IPS DF 6.9 (cell line): ENCODE measurements at regions not wholly inside any gene's neighbourhood (a gene's known extent, or its start where the extent isn't known, plus 50 kb on each side); places are given as distances from the start of the nearest gene placed in this dataset.
"Not testable (repeated sequence)": the region's sequence is repeated elsewhere in the genome, so short reads cannot be mapped to it uniquely, and the experiment has no call there.

Experiments
- DNase-seq: peaks from one replicate; pipeline ENCODE4 v3.0.0-alpha.2; 2013; ENCODE audit warnings: low read depth, low spot score
- H3K27ac ChIP-seq: one replicate; pipeline ENCODE4 v1.5.1; 2013; ENCODE audit warnings: low read length, control low read depth
- H3K27me3 ChIP-seq: 2 replicates; pipeline ENCODE4 v1.6.1; 2013; ENCODE audit warnings: mild to moderate bottlenecking, low read length; ENCODE audit not compliant: control insufficient read depth, insufficient read depth
- H3K36me3 ChIP-seq: 2 replicates; pipeline ENCODE4 v1.6.1; 2013; ENCODE audit warnings: low read length; ENCODE audit not compliant: control insufficient read depth, insufficient read depth
- H3K4me1 ChIP-seq: 2 replicates; pipeline ENCODE4 v1.6.1; 2013; ENCODE audit warnings: low read length; ENCODE audit not compliant: control insufficient read depth, insufficient read depth
- H3K4me3 ChIP-seq: 2 replicates; pipeline ENCODE4 v1.5.1; 2013; ENCODE audit warnings: mild to moderate bottlenecking, low read length
- H3K9me3 ChIP-seq: 2 replicates; pipeline ENCODE4 v1.6.1; 2013; ENCODE audit warnings: low read length, inconsistent platforms; ENCODE audit not compliant: control insufficient read depth, insufficient read depth
- WGBS: extraction: QIAGEN DNeasy Blood & Tissue Kit; methylation state at CpG from one replicate; pipeline ENCODE4 v1.1.7; 2013; ENCODE audit warnings: mixed read lengths, missing lambda C conversion rate; ENCODE audit not compliant: insufficient read length, insufficient coverage; 5-methylcytosine and 5-hydroxymethylcytosine counted together

DNA sequence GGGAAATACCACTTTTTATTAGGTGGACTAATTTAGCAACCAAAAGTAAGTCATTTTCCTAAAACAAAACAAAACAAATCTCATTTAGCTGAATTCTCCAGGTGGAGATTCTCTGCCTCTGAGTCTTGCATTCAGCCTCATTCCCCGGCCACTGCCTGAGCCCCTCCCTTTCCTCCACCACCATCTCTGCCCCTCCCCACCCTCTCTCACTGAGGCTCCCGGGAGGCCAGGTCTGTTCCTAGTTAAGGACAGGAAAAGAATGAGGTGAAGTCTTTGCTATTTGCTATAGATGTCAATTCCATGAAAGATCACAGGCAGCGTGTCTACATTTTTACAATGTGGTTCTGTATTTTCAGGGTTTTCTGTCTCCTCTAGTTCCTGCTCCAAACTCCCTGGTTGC, 83.0 kb upstream of the SOX11 start:
- H3K4me1 ChIP-seq, result no peaks in the 10 kb centered on the region
- H3K9me3 ChIP-seq, result no peaks in the 10 kb centered on the region
- no peak for DNase-seq
- H3K4me3 ChIP-seq, result no peak overlapping the region
- no peak overlapping the region for H3K27ac ChIP-seq
- no CpG with 5 or more reads among the region's 3 CpGs for WGBS
- H3K36me3 ChIP-seq, result no peaks in the 10 kb centered on the region
- no peaks in the 10 kb centered on the region for H3K27me3 ChIP-seq

- DNase-seq, result no peak
- Histone ChIP-seq H3K27me3 (no peaks in the 10 kb centered on the region), H3K9me3 (no peaks in the 10 kb centered on the region), H3K36me3 (no peaks in the 10 kb centered on the region), H3K4me1 (no peaks in the 10 kb centered on the region), H3K4me3 (no peak overlapping the region), H3K27ac (no peak overlapping the region)
- WGBS, result no CpG with 5 or more reads among the region's 3 CpGs
Measured at GRCh38 chr2:5612666-5613065, 79.5 kb upstream of the SOX11 start.

DNA sequence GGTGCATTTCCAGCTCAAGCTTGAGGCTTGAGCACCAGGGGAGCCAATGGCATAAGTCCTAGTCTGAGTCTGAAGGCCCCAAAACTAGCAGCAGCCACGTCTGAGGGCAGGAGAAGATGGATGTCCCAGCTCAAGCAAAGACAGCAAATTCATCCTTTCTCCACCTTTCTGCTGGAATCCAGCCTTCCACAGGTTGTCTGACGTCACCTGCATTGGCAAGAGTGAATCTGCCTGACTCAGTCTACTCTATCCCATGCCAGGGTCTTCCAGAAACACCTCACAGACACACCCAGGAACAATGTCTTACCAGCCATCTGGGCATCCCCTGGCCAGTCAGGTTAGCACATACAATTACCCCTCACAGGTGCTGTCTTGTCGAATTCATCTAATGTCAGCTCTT, 76.2 kb upstream of the SOX11 start:
- DNase-seq, result no peak
- Histone ChIP-seq H3K27ac (no peak overlapping the region), H3K4me1 (no peaks in the 10 kb centered on the region), H3K27me3 (no peaks in the 10 kb centered on the region), H3K9me3 (no peaks in the 10 kb centered on the region), H3K4me3 (no peak overlapping the region), H3K36me3 (no peaks in the 10 kb centered on the region)
- WGBS, result no CpG with 5 or more reads among the region's 3 CpGs

- DNase-seq, result no peak
- no peaks in the 10 kb centered on the region for H3K36me3 ChIP-seq
- no peak overlapping the region for H3K27ac ChIP-seq
- H3K27me3 ChIP-seq, result no peaks in the 10 kb centered on the region
- H3K4me3 ChIP-seq, result no peak overlapping the region
- H3K4me1 ChIP-seq, result no peaks in the 10 kb centered on the region
- no peaks in the 10 kb centered on the region for H3K9me3 ChIP-seq
- WGBS, result no CpG with 5 or more reads among the region's 8 CpGs
Measured at GRCh38 chr2:5617358-5617757, 74.8 kb upstream of the SOX11 start.

GRCh38 chr2:5617796-5618195, 74.4 kb upstream of the SOX11 start:
- Histone ChIP-seq H3K36me3 (no peaks in the 10 kb centered on the region), H3K4me3 (no peak overlapping the region), H3K4me1 (no peaks in the 10 kb centered on the region), H3K9me3 (no peaks in the 10 kb centered on the region), H3K27me3 (no peaks in the 10 kb centered on the region), H3K27ac (no peak overlapping the region)
- WGBS, result no CpG with 5 or more reads among the region's 2 CpGs
- no peak for DNase-seq

DNA sequence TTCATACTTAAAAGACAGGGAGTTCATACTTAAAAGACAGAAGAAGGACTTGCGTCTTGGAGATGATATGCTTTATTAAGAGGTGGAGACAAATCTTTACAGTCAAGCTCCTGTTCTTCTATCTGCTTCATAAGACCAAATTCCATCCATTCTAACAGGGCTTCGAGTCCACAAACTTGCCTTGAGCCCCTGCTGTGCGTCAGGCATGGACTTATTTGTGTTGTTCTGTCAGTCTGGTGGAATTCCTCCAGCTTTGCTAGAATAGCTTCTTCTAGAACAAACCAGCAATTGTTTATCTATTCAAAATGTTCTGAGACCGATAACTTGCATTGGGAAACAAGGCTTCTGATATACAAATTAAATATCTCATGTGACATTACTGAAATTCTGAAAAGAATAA, 73.9 kb upstream of the SOX11 start:
- no peaks in the 10 kb centered on the region for H3K4me1 ChIP-seq
- no peaks in the 10 kb centered on the region for H3K9me3 ChIP-seq
- H3K27ac ChIP-seq, result no peak overlapping the region
- no CpG with 5 or more reads among the region's 4 CpGs for WGBS
- H3K4me3 ChIP-seq, result no peak overlapping the region
- H3K27me3 ChIP-seq, result no peaks in the 10 kb centered on the region
- no peak for DNase-seq
- H3K36me3 ChIP-seq, result no peaks in the 10 kb centered on the region

DNA sequence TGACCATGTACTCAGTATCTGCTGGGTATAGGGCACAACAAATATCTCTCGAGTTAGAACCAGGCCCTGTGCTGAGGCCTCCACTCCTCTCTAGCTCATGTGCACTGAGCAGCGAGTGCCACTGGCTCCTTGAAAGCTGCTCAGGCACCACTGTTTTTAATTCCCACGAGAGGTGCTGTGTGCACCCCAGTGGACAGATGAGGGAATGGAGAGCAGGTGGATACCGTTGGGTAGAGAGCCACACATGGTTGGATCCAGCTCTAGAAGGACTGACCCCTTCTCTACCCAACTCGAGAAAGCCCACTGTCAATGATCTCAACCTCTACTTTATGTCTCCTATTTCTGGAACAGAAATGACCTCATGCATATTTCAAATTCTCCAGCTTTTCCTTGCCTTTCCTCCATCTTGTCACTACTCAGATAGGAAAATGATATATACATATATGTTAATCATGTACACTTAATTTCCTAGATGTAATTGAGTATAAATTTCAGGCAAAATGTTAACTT, 66.6 kb upstream of the SOX11 start:
- H3K27ac ChIP-seq, H3K4me1 ChIP-seq, H3K9me3 ChIP-seq, H3K36me3 ChIP-seq, DNase-seq, H3K27me3 ChIP-seq, H3K4me3 ChIP-seq: not testable (repeated sequence)
- no CpG with 5 or more reads among the region's 5 CpGs for WGBS

- H3K27me3 ChIP-seq, H3K4me3 ChIP-seq, H3K4me1 ChIP-seq, H3K27ac ChIP-seq, DNase-seq, H3K9me3 ChIP-seq, H3K36me3 ChIP-seq: not testable (repeated sequence)
- no CpG with 5 or more reads among the region's 6 CpGs for WGBS
Measured at GRCh38 chr2:5628484-5628883, 63.7 kb upstream of the SOX11 start.

DNA sequence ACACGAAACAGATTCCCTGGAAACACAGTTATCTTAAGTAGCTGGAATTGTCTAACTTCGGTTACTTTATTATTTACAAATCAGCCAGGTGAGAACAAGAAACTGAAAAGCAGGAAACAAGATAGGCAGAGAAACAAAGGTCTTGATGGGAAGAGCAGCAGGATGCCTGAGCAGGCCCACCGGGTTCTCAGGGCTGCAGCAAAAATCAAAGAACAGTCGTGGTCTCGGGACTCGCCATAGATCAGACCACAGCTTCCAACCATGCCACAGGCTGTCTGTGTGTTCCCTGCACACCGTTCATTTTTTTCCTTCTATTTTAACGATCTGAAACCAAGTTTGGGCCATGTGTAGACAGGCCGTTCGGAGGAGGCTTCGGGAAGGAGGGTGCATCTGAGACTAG, 62.7 kb upstream of the SOX11 start:
- H3K4me1 ChIP-seq, H3K36me3 ChIP-seq, DNase-seq, H3K4me3 ChIP-seq, H3K27me3 ChIP-seq, H3K27ac ChIP-seq, H3K9me3 ChIP-seq: not testable (repeated sequence)
- WGBS, result no CpG with 5 or more reads among the region's 11 CpGs

GRCh38 chr2:5637051-5637450, 55.1 kb upstream of the SOX11 start:
- WGBS, result no CpG with 5 or more reads among the region's 2 CpGs
- not testable (repeated sequence) for H3K9me3 ChIP-seq, DNase-seq, H3K27ac ChIP-seq, H3K4me3 ChIP-seq, H3K27me3 ChIP-seq, H3K4me1 ChIP-seq, H3K36me3 ChIP-seq
